ENCODE measurements at regions not wholly inside any gene's neighbourhood (a gene's known extent, or its start where the extent isn't known, plus 50 kb on each side); places are given as distances from the start of the nearest gene placed in this dataset.

- TF ChIP-seq CTCF (IDR thresholded peaks at IDR 0.05; ENCODE audit: low read depth, low read length) (no peak), EZH2phosphoT487 (IDR thresholded peaks at IDR 0.05; ENCODE audit: low read depth) (no peak)
These were observed 297.7 kb upstream of the SALL3 start for GRCh38 chr18:78681934-78682333.
